ENCODE measurements at regions not wholly inside any gene's neighbourhood (a gene's known extent, or its start where the extent isn't known, plus 50 kb on each side); places are given as distances from the start of the nearest gene placed in this dataset.

DNA sequence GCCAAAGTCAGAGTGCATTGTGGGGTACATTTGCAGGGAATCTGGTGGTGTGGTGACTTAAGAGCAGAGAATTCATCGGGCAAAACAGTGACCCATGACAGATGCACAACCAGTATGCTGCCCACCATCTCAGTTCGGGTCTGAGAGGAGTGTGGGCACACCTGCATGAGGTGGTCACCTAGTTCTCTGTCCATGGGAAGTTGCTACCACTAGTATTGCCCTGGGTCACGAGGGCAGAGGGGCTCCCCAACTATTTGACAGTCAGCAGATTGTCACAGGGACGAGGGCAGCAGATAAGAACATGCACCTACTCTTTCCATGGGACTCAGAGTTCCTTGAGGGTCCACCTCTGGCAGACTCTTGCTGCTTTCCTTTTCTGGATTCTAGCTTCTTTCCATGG, 305.2 kb upstream of the MAOA start:
- Histone ChIP-seq H3K9me3 (ENCODE audit: control insufficient read depth, insufficient read depth, low read depth, low read length) (no peaks in the 10 kb centered on the region; the same call in 1 of the 2 replicates), H3K36me3 (ENCODE audit: control insufficient read depth in 2 of 2, insufficient read depth in 1 of 2, low read length in 2 of 2) (no peaks in the 10 kb centered on the region), H3K4me1 (ENCODE audit: control insufficient read depth, insufficient read depth, low read length) (no peaks in the 10 kb centered on the region), H3K27ac (ENCODE audit: extremely low read depth, low read depth, low read length) (no peak overlapping the region), H3K4me3 (ENCODE audit: low read depth, low read length) (no peak overlapping the region)
- no peak for TF ChIP-seq ZBTB48 (tag by site-specific recombination; IDR thresholded peaks at IDR 0.05)
- TF ChIP-seq ZNF658 (tag by site-specific recombination; IDR thresholded peaks at IDR 0.05) = no peak
- TF ChIP-seq ZNF555 (tag by site-specific recombination; conservative IDR thresholded peaks at IDR 0.05) = no peak
- TF ChIP-seq, protein P1, sequence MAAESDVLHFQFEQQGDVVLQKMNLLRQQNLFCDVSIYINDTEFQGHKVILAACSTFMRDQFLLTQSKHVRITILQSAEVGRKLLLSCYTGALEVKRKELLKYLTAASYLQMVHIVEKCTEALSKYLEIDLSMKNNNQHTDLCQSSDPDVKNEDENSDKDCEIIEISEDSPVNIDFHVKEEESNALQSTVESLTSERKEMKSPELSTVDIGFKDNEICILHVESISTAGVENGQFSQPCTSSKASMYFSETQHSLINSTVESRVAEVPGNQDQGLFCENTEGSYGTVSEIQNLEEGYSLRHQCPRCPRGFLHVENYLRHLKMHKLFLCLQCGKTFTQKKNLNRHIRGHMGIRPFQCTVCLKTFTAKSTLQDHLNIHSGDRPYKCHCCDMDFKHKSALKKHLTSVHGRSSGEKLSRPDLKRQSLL (tag by site-specific recombination; IDR thresholded peaks at IDR 0.05) = no peak
- TF ChIP-seq ZBTB8A (tag by site-specific recombination; IDR thresholded peaks at IDR 0.05) = no peak
- TF ChIP-seq TRIM28 (IDR thresholded peaks at IDR 0.05; ENCODE audit: borderline replicate concordance, low read length) = no peak
- TF ChIP-seq ZNF174 (tag by site-specific recombination; IDR thresholded peaks at IDR 0.05) = no peak
- no peak for TF ChIP-seq ZNF501 (tag by site-specific recombination; IDR thresholded peaks at IDR 0.05)
- TF ChIP-seq YY2 (tag by site-specific recombination; IDR thresholded peaks at IDR 0.05) = no peak
- TF ChIP-seq, protein P2, sequence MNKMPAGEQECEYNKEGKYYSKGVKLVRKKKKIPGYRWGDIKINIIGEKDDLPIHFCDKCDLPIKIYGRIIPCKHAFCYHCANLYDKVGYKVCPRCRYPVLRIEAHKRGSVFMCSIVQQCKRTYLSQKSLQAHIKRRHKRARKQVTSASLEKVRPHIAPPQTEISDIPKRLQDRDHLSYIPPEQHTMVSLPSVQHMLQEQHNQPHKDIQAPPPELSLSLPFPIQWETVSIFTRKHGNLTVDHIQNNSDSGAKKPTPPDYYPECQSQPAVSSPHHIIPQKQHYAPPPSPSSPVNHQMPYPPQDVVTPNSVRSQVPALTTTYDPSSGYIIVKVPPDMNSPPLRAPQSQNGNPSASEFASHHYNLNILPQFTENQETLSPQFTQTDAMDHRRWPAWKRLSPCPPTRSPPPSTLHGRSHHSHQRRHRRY (tag by site-specific recombination; IDR thresholded peaks at IDR 0.05) = no peak
- POLR2A ChIA-PET = no interaction called here
- CTCF ChIA-PET = no interaction called here

DNA sequence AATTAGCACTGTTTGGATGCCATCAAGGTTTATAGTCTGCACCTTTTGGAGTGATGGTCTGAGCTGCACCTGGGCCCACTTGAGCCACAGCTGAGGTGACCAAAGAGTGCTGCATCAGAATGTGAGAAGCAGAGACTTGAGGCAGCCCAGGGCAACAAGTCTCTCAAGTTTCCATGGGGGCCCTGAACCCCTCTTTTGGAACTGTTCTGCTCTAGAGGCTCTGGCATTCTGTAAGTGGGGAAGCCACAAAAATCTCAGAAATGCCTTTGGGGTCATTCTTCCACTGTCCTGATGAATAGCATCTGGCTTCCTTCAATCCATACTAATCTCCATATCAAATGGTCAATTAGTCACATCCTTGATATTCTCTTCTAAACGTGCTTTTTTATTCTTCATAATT, 298.4 kb upstream of the MAOA start:
- ChIA-PET CTCF (no interaction called here), POLR2A (no interaction called here)
- no peaks in the 10 kb centered on the region for H3K9me3 ChIP-seq (ENCODE audit: control insufficient read depth, insufficient read depth, low read depth, low read length)
- TF ChIP-seq ZNF830 (tag by site-specific recombination; IDR thresholded peaks at IDR 0.05; ENCODE audit: low read depth) = no peak
- TF ChIP-seq ZNF157 (tag by site-specific recombination; IDR thresholded peaks at IDR 0.05) = no peak
- TF ChIP-seq ZNF707 (tag by site-specific recombination; IDR thresholded peaks at IDR 0.05) = no peak
- TF ChIP-seq, protein P3, sequence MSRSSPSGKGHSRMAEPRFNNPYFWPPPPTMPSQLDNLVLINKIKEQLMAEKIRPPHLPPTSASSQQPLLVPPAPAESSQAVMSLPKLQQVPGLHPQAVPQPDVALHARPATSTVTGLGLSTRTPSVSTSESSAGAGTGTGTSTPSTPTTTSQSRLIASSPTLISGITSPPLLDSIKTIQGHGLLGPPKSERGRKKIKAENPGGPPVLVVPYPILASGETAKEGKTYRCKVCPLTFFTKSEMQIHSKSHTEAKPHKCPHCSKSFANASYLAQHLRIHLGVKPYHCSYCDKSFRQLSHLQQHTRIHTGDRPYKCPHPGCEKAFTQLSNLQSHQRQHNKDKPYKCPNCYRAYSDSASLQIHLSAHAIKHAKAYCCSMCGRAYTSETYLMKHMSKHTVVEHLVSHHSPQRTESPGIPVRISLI (tag by site-specific recombination; IDR thresholded peaks at IDR 0.05) = no peak
- TF ChIP-seq ZNF266 (tag by site-specific recombination; IDR thresholded peaks at IDR 0.05; ENCODE audit: low read depth) = no peak
- TF ChIP-seq, protein P4, sequence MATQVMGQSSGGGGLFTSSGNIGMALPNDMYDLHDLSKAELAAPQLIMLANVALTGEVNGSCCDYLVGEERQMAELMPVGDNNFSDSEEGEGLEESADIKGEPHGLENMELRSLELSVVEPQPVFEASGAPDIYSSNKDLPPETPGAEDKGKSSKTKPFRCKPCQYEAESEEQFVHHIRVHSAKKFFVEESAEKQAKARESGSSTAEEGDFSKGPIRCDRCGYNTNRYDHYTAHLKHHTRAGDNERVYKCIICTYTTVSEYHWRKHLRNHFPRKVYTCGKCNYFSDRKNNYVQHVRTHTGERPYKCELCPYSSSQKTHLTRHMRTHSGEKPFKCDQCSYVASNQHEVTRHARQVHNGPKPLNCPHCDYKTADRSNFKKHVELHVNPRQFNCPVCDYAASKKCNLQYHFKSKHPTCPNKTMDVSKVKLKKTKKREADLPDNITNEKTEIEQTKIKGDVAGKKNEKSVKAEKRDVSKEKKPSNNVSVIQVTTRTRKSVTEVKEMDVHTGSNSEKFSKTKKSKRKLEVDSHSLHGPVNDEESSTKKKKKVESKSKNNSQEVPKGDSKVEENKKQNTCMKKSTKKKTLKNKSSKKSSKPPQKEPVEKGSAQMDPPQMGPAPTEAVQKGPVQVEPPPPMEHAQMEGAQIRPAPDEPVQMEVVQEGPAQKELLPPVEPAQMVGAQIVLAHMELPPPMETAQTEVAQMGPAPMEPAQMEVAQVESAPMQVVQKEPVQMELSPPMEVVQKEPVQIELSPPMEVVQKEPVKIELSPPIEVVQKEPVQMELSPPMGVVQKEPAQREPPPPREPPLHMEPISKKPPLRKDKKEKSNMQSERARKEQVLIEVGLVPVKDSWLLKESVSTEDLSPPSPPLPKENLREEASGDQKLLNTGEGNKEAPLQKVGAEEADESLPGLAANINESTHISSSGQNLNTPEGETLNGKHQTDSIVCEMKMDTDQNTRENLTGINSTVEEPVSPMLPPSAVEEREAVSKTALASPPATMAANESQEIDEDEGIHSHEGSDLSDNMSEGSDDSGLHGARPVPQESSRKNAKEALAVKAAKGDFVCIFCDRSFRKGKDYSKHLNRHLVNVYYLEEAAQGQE (tag by site-specific recombination; IDR thresholded peaks at IDR 0.05) = no peak
- no peak for TF ChIP-seq KLF8 (tag by site-specific recombination; IDR thresholded peaks at IDR 0.05)
- no peak for TF ChIP-seq ZFP37 (tag by site-specific recombination; IDR thresholded peaks at IDR 0.05)
- TF ChIP-seq, protein P5, sequence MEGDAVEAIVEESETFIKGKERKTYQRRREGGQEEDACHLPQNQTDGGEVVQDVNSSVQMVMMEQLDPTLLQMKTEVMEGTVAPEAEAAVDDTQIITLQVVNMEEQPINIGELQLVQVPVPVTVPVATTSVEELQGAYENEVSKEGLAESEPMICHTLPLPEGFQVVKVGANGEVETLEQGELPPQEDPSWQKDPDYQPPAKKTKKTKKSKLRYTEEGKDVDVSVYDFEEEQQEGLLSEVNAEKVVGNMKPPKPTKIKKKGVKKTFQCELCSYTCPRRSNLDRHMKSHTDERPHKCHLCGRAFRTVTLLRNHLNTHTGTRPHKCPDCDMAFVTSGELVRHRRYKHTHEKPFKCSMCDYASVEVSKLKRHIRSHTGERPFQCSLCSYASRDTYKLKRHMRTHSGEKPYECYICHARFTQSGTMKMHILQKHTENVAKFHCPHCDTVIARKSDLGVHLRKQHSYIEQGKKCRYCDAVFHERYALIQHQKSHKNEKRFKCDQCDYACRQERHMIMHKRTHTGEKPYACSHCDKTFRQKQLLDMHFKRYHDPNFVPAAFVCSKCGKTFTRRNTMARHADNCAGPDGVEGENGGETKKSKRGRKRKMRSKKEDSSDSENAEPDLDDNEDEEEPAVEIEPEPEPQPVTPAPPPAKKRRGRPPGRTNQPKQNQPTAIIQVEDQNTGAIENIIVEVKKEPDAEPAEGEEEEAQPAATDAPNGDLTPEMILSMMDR (tag by site-specific recombination; IDR thresholded peaks at IDR 0.05) = no peak
- no peak overlapping the region for H3K4me3 ChIP-seq (ENCODE audit: low read depth, low read length)
- no peak overlapping the region for H3K27ac ChIP-seq (ENCODE audit: extremely low read depth, low read depth, low read length)
- H3K36me3 ChIP-seq (ENCODE audit: control insufficient read depth in 2 of 2, insufficient read depth in 1 of 2, low read length in 2 of 2) = no peaks in the 10 kb centered on the region
- no peaks in the 10 kb centered on the region for H3K4me1 ChIP-seq (ENCODE audit: control insufficient read depth, insufficient read depth, low read length)
